ENCODE measurements at regions not wholly inside any gene's neighbourhood (a gene's known extent, or its start where the extent isn't known, plus 50 kb on each side); places are given as distances from the start of the nearest gene placed in this dataset.

GRCh38 chr9:84393266-84393950 lies 52.9 kb upstream of the SLC28A3 start:
- DNase-seq (ENCODE audit: missing footprints) (no peak), ATAC-seq (no peak)
- intact Hi-C loops (cut with DNase I): no loop called here

GRCh38 chr9:84394036-84394435 lies 53.5 kb upstream of the SLC28A3 start:
- ATAC-seq: no peak
- intact Hi-C loops (cut with DNase I): no loop called here

DNA sequence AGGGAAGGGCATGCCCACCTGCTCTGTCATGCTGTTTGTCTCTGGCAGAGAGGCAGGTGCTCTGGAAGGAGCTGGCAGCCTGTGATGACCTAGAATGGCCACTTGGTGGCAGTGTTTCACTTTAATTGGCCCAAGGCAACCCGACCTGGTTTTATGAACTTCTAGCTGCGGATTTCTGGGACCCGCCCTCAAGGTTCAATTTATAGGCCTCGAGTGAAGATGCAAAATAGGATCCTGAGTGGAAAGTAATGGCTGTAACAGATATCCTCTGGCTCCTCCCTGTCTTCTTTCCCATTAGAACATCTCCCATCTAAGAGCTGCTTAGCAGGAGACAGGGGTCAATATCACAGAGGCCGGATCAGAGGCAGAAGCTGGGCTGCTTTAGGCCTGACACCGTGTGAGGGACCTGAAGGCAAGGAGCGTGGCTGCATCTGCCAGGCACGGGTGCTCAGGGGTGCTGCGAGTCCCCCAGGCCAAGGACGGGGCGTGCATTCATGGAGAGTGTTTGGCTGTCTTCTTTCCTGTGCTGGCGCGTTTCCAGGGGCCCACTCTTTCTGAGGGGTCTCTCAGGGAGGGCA lies 56.7 kb upstream of the SLC28A3 start:
- peak; percentile 78 for ATAC-seq
- DNase-seq (ENCODE audit: missing footprints): no peak
- intact Hi-C loops (cut with DNase I): loop anchor here (5.0 kb wide), 4 partner anchors 555 to 1215 kb away; no protein-coding TSS in a partner anchor

More at GRCh38 chr9:84394036-84394435, 53.5 kb upstream of the SLC28A3 start:
- no peak for DNase-seq (ENCODE audit: missing footprints)

GRCh38 chr9:84397822-84398221 lies 57.3 kb upstream of the SLC28A3 start:
- intact Hi-C loops (cut with DNase I): loop anchor here (5.0 kb wide), 4 partner anchors 554 to 1214 kb away; no protein-coding TSS in a partner anchor
- DNase-seq (ENCODE audit: missing footprints): no peak
- no peak for ATAC-seq

DNA sequence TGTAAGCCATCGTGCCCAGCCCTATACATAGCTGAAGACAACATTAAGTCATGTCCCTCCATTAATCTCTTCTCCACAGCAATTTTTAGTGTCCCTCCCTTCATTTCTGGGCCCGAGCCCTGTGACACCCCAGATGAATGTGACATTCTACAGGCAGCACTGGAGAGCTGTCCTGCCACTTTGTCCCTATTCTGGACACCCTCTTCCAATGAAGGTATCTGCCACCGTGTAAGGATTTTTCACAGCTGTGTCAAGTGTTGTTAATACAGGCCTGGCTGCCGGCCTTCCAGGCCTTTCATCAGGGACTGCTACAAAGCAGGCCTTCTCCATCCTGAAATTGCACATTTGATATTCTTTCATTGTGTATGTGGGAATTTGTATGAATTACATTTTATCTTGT lies 62.0 kb upstream of the SLC28A3 start:
- DNase-seq (ENCODE audit: missing footprints) (no peak), ATAC-seq (peak; percentile 89)

DNA sequence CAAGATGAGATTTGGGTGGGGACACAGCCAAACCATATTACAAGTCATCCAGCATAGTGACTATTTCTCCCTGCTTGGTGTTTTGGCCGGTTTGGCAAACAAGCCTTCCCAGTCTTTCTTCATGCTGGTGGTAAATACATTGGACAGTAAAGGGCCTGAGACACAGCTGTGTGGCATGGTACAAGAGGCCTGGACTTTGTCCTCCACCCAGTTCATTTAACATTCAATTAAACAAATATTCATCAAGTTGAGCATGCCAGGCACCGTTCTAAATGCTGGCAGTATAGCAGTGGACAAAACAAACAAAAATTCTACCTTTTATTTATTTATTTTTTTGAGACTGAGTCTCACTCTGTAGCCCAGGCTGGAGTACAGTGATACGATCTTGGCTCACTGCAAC lies 62.7 kb upstream of the SLC28A3 start:
- no peak for ATAC-seq
- intact Hi-C loops (cut with DNase I): loop anchor here (5.0 kb wide), 1 partner anchor 264 kb away; the partner anchor contains the start of gene NTRK2
- DNase-seq (ENCODE audit: missing footprints): no peak

More for the DNA sequence above, 62.0 kb upstream of the SLC28A3 start:
- intact Hi-C loops (cut with DNase I): loop anchor here (5.0 kb wide), 1 partner anchor 265 kb away; the partner anchor contains the start of gene NTRK2

- ATAC-seq (no peak), DNase-seq (ENCODE audit: missing footprints) (no peak)
- intact Hi-C loops (cut with DNase I): loop anchor here (5.0 kb wide), 1 partner anchor 263 kb away; the partner anchor contains the start of gene NTRK2
Observed at GRCh38 chr9:84404095-84404686, 63.6 kb upstream of the SLC28A3 start.

GRCh38 chr9:84405667-84406066 lies 65.1 kb upstream of the SLC28A3 start:
- no peak for ATAC-seq
- intact Hi-C loops (cut with DNase I): no loop called here
- no peak for DNase-seq (ENCODE audit: missing footprints)

GRCh38 chr9:84408416-84408815 lies 67.9 kb upstream of the SLC28A3 start:
- ATAC-seq (no peak), DNase-seq (ENCODE audit: missing footprints) (no peak)
- intact Hi-C loops (cut with DNase I): no loop called here

GRCh38 chr9:84411683-84412267 lies 71.2 kb upstream of the SLC28A3 start:
- ATAC-seq (no peak), DNase-seq (ENCODE audit: missing footprints) (no peak)
- intact Hi-C loops (cut with DNase I): no loop called here

DNA sequence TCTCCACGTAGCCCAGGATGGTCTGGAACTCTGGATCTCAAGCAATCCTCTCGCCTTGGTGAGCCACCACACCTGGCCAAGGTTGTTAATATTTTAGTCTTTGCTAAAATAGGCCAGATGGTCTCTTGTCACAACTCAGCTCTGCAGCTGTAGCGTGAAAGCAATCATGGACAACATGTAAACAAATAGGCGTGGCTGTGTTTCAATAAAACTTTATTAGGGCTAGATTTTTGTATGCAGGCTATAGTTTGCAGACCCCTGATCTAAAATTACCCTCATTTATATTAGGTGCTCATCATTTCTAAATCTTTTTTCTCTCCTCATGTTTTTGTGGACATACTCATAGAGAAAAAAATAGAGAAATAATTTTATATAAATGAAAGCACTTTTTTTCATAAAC lies 72.1 kb upstream of the SLC28A3 start:
- ATAC-seq (no peak), DNase-seq (ENCODE audit: missing footprints) (no peak)
- intact Hi-C loops (cut with DNase I): no loop called here

GRCh38 chr9:84413301-84413700 lies 72.7 kb upstream of the SLC28A3 start:
- intact Hi-C loops (cut with DNase I): no loop called here
- ATAC-seq (no peak), DNase-seq (ENCODE audit: missing footprints) (no peak)

- DNase-seq (ENCODE audit: missing footprints): no peak
- no peak for ATAC-seq
- intact Hi-C loops (cut with DNase I): no loop called here
Observed at GRCh38 chr9:84419031-84419602, 78.6 kb upstream of the SLC28A3 start.

GRCh38 chr9:84424931-84425330 lies 84.4 kb upstream of the SLC28A3 start:
- ATAC-seq: no peak
- intact Hi-C loops (cut with DNase I): no loop called here
- DNase-seq (ENCODE audit: missing footprints): no peak

DNA sequence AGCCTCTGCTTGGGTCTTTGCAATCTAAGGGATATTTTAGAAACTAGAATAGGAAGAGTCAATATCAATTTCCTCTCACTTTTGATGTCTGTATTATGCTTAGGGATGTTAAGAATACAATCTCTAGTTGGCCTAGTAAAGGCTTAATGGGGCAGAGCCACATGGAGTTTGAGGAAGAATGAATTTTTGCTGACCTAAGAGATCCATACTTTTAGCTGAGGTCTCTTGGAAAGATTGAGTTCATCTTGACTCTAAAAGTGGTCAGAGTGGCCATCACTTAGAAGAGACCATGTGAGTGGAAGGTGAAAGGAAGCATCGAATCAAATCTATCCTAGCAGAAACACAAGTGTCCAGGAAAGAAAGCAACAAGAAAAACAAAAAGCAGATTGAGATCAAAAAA lies 92.2 kb upstream of the SLC28A3 start:
- no peak for DNase-seq (ENCODE audit: missing footprints)
- intact Hi-C loops (cut with DNase I): no loop called here
- no peak for ATAC-seq

GRCh38 chr9:84435902-84436301 lies 95.3 kb upstream of the SLC28A3 start:
- ATAC-seq: peak; percentile 20
- intact Hi-C loops (cut with DNase I): no loop called here
- no peak for DNase-seq (ENCODE audit: missing footprints)

GRCh38 chr9:84436386-84437109 lies 96.0 kb upstream of the SLC28A3 start:
- DNase-seq (ENCODE audit: missing footprints) (peak; percentile 78), ATAC-seq (peak; percentile 96)
- intact Hi-C loops (cut with DNase I): no loop called here

- DNase-seq (ENCODE audit: missing footprints) (no peak), ATAC-seq (no peak)
- intact Hi-C loops (cut with DNase I): no loop called here
Observed at GRCh38 chr9:84438391-84438790, 97.8 kb upstream of the SLC28A3 start.

DNA sequence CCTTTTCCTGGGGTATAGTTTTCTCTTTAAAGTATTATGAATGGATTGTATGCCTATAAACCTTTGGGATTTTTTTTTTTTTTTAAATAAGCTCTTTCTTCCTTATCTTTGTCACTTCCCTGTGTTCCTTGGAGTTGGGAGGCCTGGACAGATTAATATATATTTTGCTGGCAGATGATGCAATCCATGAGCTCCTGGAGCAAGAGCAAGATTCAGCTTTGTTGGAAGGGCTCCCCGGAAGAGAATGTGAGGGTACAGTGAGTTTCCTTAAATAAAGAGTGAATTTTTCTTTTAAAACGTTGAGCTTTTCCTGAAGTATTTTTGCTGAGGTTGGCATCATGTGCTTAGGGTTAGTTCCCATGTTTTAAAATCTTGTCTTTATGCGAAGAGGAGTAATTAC lies 98.7 kb upstream of the SLC28A3 start:
- ATAC-seq (no peak), DNase-seq (ENCODE audit: missing footprints) (no peak)
- intact Hi-C loops (cut with DNase I): no loop called here
